GM23338 (cell line): ENCODE measurements at regions not wholly inside any gene's neighbourhood (a gene's known extent, or its start where the extent isn't known, plus 50 kb on each side); places are given as distances from the start of the nearest gene placed in this dataset.

Experiments
- ATAC-seq: fragments of 200-7000 bp; cut with Tn5 transposase; 3 replicates; pipeline ENCODE4 v1.9.1; 2020
- DNase-seq: peaks from one replicate; pipeline ENCODE4 v3.0.0-alpha.2; 2015; ENCODE audit warnings: low spot score
- H2AFZ ChIP-seq: fragments of 200-600 bp; sonication (generic); 2 replicates; pipeline ENCODE4 v1.8.0; 2016; ENCODE audit warnings: antibody characterized with exemption, mild to moderate bottlenecking, moderate library complexity
- H3F3A ChIP-seq: fragments of 200-600 bp; sonication (generic); replicated peaks from 2 replicates; pipeline ENCODE4 v1.8.0; 2017; ENCODE audit warnings: antibody characterized with exemption, mixed run types, low read depth
- H3K27ac ChIP-seq: fragments of 200-600 bp; sonication (generic); 2 replicates; pipeline ENCODE4 v1.6.1; 2016; ENCODE audit warnings: low read depth
- H3K27me3 ChIP-seq: fragments of 200-600 bp; sonication (generic); 2 replicates; pipeline ENCODE4 v1.8.0; 2016; ENCODE audit warnings: mild to moderate bottlenecking, mixed run types, moderate library complexity; ENCODE audit not compliant: insufficient read depth
- H3K36me3 ChIP-seq: fragments of 200-600 bp; sonication (generic); 2 replicates; pipeline ENCODE4 v1.8.0; 2016; ENCODE audit warnings: mild to moderate bottlenecking; ENCODE audit not compliant: insufficient read depth
- H3K4me1 ChIP-seq: fragments of 200-600 bp; sonication (generic); 2 replicates; pipeline ENCODE4 v1.8.0; 2016; ENCODE audit warnings: mild to moderate bottlenecking, moderate library complexity; ENCODE audit not compliant: insufficient read depth
- H3K4me2 ChIP-seq: fragments of 200-600 bp; sonication (generic); 2 replicates; pipeline ENCODE4 v1.7.1; 2017; ENCODE audit warnings: mixed run types
- H3K4me3 ChIP-seq: fragments of 200-600 bp; sonication (generic); 2 replicates; pipeline ENCODE4 v1.6.1; 2016; ENCODE audit warnings: mixed run types
- H3K79me2 ChIP-seq: fragments of 200-600 bp; sonication (generic); replicated peaks from 2 replicates; pipeline ENCODE4 v1.8.0; 2017; ENCODE audit warnings: mild to moderate bottlenecking; ENCODE audit not compliant: insufficient read depth
- H3K9me2 ChIP-seq: fragments of 200-600 bp; sonication (generic); 2 replicates; pipeline ENCODE4 v1.8.0; 2017; ENCODE audit not compliant: insufficient read depth
- H4K20me1 ChIP-seq: fragments of 200-600 bp; sonication (generic); replicated peaks from 2 replicates; pipeline ENCODE4 v1.8.0; 2017; ENCODE audit warnings: mild to moderate bottlenecking; ENCODE audit not compliant: insufficient read depth
- H3K27ac Mint-ChIP-seq: 2 replicates; pipeline ENCODE4 v1.8.0; 2020; ENCODE audit warnings: inconsistent platforms, mild to moderate bottlenecking, moderate library complexity, mixed read lengths
- H3K27me3 Mint-ChIP-seq: 3 replicates; pipeline ENCODE4 v1.8.0; 2022; ENCODE audit warnings: low read depth, mild to moderate bottlenecking, moderate library complexity, mixed read lengths, inconsistent platforms; ENCODE audit not compliant: insufficient read depth, poor library complexity
- H3K36me3 Mint-ChIP-seq: 3 replicates; pipeline ENCODE4 v1.8.0; 2021; ENCODE audit warnings: low read depth, mild to moderate bottlenecking, inconsistent platforms, moderate library complexity, mixed read lengths
- H3K4me1 Mint-ChIP-seq: 3 replicates; pipeline ENCODE4 v1.8.0; 2020; ENCODE audit warnings: mild to moderate bottlenecking, inconsistent platforms, mixed read lengths
- H3K4me3 Mint-ChIP-seq: 3 replicates; pipeline ENCODE4 v1.8.0; 2021; ENCODE audit warnings: moderate library complexity, mild to moderate bottlenecking, inconsistent platforms, mixed read lengths
- H3K9me3 Mint-ChIP-seq: 3 replicates; pipeline ENCODE4 v1.8.0; 2020; ENCODE audit warnings: moderate library complexity, mild to moderate bottlenecking, inconsistent platforms, mixed read lengths
- CREB1 ChIP-seq: fragments of 250-450 bp; sonication (Bioruptor Pico); IDR thresholded peaks from 2 replicates; pipeline ENCODE4 v1.5.0; 2020; ENCODE audit warnings: low read depth, mild to moderate bottlenecking, moderate library complexity
- EZH2 ChIP-seq: fragments of 200-600 bp; sonication (generic); IDR thresholded peaks from one replicate; pipeline ENCODE4 v1.8.0; 2017; ENCODE audit warnings: antibody characterized with exemption, mild to moderate bottlenecking, low read depth; ENCODE audit not compliant: unreplicated experiment
- JUNB ChIP-seq: IDR thresholded peaks from one replicate; pipeline ENCODE4 v1.6.1; 2016; ENCODE audit warnings: antibody characterized with exemption; ENCODE audit not compliant: unreplicated experiment
- NANOG ChIP-seq: IDR thresholded peaks from 2 replicates; pipeline ENCODE4 v1.6.1; 2016; ENCODE audit warnings: antibody characterized with exemption, borderline replicate concordance
- STAT1 ChIP-seq: IDR thresholded peaks from one replicate; pipeline ENCODE4 v1.6.1; 2016; ENCODE audit warnings: antibody characterized with exemption; ENCODE audit not compliant: unreplicated experiment
- ZNF114 ChIP-seq: fragments of 250-450 bp; sonication (Bioruptor Pico); IDR thresholded peaks from 2 replicates; pipeline ENCODE4 v1.5.0; 2020; ENCODE audit warnings: mild to moderate bottlenecking, moderate library complexity
- ZNF331 ChIP-seq: fragments of 250-450 bp; sonication (Bioruptor Pico); IDR thresholded peaks from 2 replicates; pipeline ENCODE4 v1.5.0; 2020; ENCODE audit warnings: low read depth, mild to moderate bottlenecking, moderate library complexity
- TF ChIP-seq, protein P1 (sequence below), 2 experiments: fragments of 200-600 bp in 1 of 2; sonication (generic) in 1 of 2; conservative IDR thresholded peaks; 2 replicates each; pipeline versions ENCODE4 v1.5.1 to v1.6.1; 2016 to 2017; ENCODE audit warnings: antibody characterized with exemption in 2 of 2, low read depth in 2 of 2, mild to moderate bottlenecking in 2 of 2, moderate library complexity in 1 of 2
- TF ChIP-seq, protein P2 (sequence below): fragments of 250-450 bp; sonication (Bioruptor Pico); IDR thresholded peaks from 2 replicates; pipeline ENCODE4 v1.5.0; 2020; ENCODE audit warnings: mild to moderate bottlenecking, moderate library complexity
- TF ChIP-seq, protein P3 (sequence below): IDR thresholded peaks from 2 replicates; pipeline ENCODE4 v1.6.1; 2016; ENCODE audit warnings: antibody characterized with exemption

DNA sequence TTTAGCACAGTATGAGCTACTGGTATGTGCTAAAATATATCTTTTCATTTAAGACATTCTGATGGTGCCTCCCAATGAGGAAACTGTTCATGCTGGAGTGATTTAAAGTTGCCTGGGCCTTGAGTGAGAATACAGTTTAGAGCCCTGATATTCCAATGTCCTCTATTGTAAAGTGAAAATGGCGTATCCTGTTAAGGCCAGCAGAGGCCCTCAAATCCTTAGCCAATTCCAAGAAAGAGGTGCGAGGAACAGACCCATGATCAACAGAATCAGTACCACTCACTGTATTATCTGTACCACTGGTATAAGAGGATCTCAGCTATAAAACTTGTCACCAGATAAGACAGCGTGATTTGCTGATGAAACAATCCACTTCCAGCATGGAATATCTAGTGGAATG lies 273.1 kb upstream of the SLITRK5 start:
- no peaks in the 10 kb centered on the region for H3K4me1 ChIP-seq
- Mint-ChIP-seq H3K27me3 (no peaks in the 10 kb centered on the region), H3K9me3 (no peaks in the 10 kb centered on the region), H3K4me1 (no peaks in the 10 kb centered on the region), H3K27ac (no peak overlapping the region), H3K36me3 (no peaks in the 10 kb centered on the region), H3K4me3 (no peak overlapping the region)
- ATAC-seq (peak; percentile 37; the same call in 1 of the 3 replicates), DNase-seq (peak; percentile 36)
- no peak overlapping the region for H3K4me2 ChIP-seq
- no peak overlapping the region for H2AFZ ChIP-seq
- H3K79me2 ChIP-seq, result no peaks in the 10 kb centered on the region
- TF ChIP-seq STAT1, result no peak
- TF ChIP-seq, protein P1, sequence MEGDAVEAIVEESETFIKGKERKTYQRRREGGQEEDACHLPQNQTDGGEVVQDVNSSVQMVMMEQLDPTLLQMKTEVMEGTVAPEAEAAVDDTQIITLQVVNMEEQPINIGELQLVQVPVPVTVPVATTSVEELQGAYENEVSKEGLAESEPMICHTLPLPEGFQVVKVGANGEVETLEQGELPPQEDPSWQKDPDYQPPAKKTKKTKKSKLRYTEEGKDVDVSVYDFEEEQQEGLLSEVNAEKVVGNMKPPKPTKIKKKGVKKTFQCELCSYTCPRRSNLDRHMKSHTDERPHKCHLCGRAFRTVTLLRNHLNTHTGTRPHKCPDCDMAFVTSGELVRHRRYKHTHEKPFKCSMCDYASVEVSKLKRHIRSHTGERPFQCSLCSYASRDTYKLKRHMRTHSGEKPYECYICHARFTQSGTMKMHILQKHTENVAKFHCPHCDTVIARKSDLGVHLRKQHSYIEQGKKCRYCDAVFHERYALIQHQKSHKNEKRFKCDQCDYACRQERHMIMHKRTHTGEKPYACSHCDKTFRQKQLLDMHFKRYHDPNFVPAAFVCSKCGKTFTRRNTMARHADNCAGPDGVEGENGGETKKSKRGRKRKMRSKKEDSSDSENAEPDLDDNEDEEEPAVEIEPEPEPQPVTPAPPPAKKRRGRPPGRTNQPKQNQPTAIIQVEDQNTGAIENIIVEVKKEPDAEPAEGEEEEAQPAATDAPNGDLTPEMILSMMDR (conservative IDR thresholded peaks at IDR 0.05; ENCODE audit: low read depth in 2 of 2), result peak; percentile 37 to 63; a peak in 3 of 4 replicates
- no peaks in the 10 kb centered on the region for H3F3A ChIP-seq
- no peak overlapping the region for H3K4me3 ChIP-seq
- H3K27ac ChIP-seq, result no peak overlapping the region
- H3K27me3 ChIP-seq, result no peaks in the 10 kb centered on the region
- no peaks in the 10 kb centered on the region for H3K9me2 ChIP-seq
- H3K36me3 ChIP-seq, result no peaks in the 10 kb centered on the region
- H4K20me1 ChIP-seq, result no peaks in the 10 kb centered on the region

DNA sequence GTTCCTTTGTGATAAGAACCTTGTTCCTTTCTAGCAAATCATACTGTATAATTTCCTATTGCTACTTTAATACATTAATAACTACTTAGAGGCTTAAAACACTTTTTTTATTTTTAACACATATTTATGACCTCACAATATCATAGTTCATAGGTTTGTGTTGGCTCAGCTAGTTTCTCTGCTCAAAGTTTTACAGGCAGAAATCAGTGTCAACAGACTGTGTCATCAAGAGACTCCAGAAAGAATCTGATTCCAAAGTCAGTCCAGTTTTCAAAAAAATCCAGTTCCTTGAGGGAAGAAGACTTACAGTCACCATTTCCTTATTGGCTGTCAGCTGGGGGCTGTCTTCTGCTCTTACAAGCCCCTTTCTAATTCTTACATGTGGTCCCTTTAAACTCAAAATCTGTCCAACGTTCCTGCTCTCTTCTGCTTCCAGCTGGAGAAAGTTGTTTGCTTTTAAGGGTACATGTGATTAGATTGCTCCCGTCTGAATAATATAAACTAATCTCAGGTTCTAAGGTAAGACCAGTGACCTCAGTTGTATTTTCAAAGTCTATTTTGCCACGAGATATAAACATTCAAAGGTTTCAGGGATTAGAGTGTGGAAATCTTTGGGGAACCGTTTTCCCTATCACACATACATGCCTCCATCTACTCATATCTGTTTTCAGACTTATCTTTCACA lies 267.3 kb upstream of the SLITRK5 start:
- Histone ChIP-seq H3F3A (no peaks in the 10 kb centered on the region), H3K4me2 (no peak overlapping the region), H2AFZ (no peak overlapping the region; the same call in 1 of the 2 replicates), H3K4me1 (no peaks in the 10 kb centered on the region), H3K36me3 (no peaks in the 10 kb centered on the region), H4K20me1 (no peaks in the 10 kb centered on the region), H3K79me2 (no peaks in the 10 kb centered on the region), H3K4me3 (no peak overlapping the region), H3K27ac (no peak overlapping the region), H3K9me2 (no peaks in the 10 kb centered on the region), H3K27me3 (no peaks in the 10 kb centered on the region)
- DNase-seq, result no peak
- H3K36me3 Mint-ChIP-seq, result no peaks in the 10 kb centered on the region
- H3K4me1 Mint-ChIP-seq, result no peaks in the 10 kb centered on the region
- H3K9me3 Mint-ChIP-seq, result no peaks in the 10 kb centered on the region; the same call in 2 of the 3 replicates
- H3K27me3 Mint-ChIP-seq, result peaks cover 1% of the 10 kb centered on the region
- no peak for ATAC-seq
- no peak overlapping the region for H3K4me3 Mint-ChIP-seq
- H3K27ac Mint-ChIP-seq, result no peak overlapping the region
- TF ChIP-seq, protein P2, sequence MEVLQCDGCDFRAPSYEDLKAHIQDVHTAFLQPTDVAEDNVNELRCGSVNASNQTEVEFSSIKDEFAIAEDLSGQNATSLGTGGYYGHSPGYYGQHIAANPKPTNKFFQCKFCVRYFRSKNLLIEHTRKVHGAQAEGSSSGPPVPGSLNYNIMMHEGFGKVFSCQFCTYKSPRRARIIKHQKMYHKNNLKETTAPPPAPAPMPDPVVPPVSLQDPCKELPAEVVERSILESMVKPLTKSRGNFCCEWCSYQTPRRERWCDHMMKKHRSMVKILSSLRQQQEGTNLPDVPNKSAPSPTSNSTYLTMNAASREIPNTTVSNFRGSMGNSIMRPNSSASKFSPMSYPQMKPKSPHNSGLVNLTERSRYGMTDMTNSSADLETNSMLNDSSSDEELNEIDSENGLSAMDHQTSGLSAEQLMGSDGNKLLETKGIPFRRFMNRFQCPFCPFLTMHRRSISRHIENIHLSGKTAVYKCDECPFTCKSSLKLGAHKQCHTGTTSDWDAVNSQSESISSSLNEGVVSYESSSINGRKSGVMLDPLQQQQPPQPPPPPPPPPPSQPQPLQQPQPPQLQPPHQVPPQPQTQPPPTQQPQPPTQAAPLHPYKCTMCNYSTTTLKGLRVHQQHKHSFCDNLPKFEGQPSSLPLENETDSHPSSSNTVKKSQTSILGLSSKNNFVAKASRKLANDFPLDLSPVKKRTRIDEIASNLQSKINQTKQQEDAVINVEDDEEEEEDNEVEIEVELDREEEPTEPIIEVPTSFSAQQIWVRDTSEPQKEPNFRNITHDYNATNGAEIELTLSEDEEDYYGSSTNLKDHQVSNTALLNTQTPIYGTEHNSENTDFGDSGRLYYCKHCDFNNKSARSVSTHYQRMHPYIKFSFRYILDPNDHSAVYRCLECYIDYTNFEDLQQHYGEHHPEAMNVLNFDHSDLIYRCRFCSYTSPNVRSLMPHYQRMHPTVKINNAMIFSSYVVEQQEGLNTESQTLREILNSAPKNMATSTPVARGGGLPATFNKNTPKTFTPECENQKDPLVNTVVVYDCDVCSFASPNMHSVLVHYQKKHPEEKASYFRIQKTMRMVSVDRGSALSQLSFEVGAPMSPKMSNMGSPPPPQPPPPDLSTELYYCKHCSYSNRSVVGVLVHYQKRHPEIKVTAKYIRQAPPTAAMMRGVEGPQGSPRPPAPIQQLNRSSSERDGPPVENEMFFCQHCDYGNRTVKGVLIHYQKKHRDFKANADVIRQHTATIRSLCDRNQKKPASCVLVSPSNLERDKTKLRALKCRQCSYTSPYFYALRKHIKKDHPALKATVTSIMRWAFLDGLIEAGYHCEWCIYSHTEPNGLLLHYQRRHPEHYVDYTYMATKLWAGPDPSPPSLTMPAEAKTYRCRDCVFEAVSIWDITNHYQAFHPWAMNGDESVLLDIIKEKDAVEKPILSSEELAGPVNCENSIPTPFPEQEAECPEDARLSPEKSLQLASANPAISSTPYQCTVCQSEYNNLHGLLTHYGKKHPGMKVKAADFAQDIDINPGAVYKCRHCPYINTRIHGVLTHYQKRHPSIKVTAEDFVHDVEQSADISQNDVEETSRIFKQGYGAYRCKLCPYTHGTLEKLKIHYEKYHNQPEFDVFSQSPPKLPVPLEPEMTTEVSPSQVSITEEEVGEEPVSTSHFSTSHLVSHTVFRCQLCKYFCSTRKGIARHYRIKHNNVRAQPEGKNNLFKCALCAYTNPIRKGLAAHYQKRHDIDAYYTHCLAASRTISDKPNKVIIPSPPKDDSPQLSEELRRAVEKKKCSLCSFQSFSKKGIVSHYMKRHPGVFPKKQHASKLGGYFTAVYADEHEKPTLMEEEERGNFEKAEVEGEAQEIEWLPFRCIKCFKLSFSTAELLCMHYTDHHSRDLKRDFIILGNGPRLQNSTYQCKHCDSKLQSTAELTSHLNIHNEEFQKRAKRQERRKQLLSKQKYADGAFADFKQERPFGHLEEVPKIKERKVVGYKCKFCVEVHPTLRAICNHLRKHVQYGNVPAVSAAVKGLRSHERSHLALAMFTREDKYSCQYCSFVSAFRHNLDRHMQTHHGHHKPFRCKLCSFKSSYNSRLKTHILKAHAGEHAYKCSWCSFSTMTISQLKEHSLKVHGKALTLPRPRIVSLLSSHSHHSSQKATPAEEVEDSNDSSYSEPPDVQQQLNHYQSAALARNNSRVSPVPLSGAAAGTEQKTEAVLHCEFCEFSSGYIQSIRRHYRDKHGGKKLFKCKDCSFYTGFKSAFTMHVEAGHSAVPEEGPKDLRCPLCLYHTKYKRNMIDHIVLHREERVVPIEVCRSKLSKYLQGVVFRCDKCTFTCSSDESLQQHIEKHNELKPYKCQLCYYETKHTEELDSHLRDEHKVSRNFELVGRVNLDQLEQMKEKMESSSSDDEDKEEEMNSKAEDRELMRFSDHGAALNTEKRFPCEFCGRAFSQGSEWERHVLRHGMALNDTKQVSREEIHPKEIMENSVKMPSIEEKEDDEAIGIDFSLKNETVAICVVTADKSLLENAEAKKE (CRISPR knock-in tag), result no peak
- TF ChIP-seq ZNF114 (CRISPR knock-in tag) (no peak), JUNB (no peak), EZH2 (no peak), NANOG (no peak), STAT1 (no peak), ZNF331 (CRISPR knock-in tag) (no peak), CREB1 (CRISPR knock-in tag) (no peak)
- TF ChIP-seq, protein P3, sequence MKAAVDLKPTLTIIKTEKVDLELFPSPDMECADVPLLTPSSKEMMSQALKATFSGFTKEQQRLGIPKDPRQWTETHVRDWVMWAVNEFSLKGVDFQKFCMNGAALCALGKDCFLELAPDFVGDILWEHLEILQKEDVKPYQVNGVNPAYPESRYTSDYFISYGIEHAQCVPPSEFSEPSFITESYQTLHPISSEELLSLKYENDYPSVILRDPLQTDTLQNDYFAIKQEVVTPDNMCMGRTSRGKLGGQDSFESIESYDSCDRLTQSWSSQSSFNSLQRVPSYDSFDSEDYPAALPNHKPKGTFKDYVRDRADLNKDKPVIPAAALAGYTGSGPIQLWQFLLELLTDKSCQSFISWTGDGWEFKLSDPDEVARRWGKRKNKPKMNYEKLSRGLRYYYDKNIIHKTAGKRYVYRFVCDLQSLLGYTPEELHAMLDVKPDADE, result no peak
- TF ChIP-seq, protein P1 (conservative IDR thresholded peaks at IDR 0.05; ENCODE audit: low read depth in 2 of 2), result no peak
